GM12865 (cell line): ENCODE measurements at regions not wholly inside any gene's neighbourhood (a gene's known extent, or its start where the extent isn't known, plus 50 kb on each side); places are given as distances from the start of the nearest gene placed in this dataset.

Source experiments
- DNase-seq: peaks from one replicate; pipeline ENCODE4 v3.0.0; 2010; ENCODE audit warnings: low read depth
- H3K4me3 ChIP-seq: 2 replicates; pipeline ENCODE4 v1.5.1; 2011; ENCODE audit warnings: mild to moderate bottlenecking, low read depth, low read length, control low read depth
- CTCF ChIP-seq: IDR thresholded peaks from 2 replicates; pipeline ENCODE4 v1.5.1; 2011; ENCODE audit warnings: low read length, control low read depth, low read depth, inconsistent platforms; ENCODE audit not compliant: insufficient read depth; ENCODE audit errors: missing control alignments

GRCh38 chr7:27430105-27430504, 187.5 kb downstream of the EVX1 start:
- no peak for TF ChIP-seq CTCF
- no peak for DNase-seq
- no peak overlapping the region for H3K4me3 ChIP-seq

- no peak for TF ChIP-seq CTCF
- DNase-seq: no peak
- H3K4me3 ChIP-seq: no peak overlapping the region
These were observed 188.9 kb downstream of the EVX1 start for GRCh38 chr7:27431465-27431864.

GRCh38 chr7:27433581-27433980, 191.0 kb downstream of the EVX1 start:
- no peak overlapping the region for H3K4me3 ChIP-seq
- no peak for DNase-seq
- no peak for TF ChIP-seq CTCF

GRCh38 chr7:27434756-27435400, 192.3 kb downstream of the EVX1 start:
- no peak for DNase-seq
- H3K4me3 ChIP-seq: no peak overlapping the region
- TF ChIP-seq CTCF: no peak

- no peak for DNase-seq
- no peak for TF ChIP-seq CTCF
- H3K4me3 ChIP-seq: no peak overlapping the region
These were observed 192.9 kb downstream of the EVX1 start for GRCh38 chr7:27435461-27435860.

GRCh38 chr7:27438881-27439589, 196.4 kb downstream of the EVX1 start:
- DNase-seq: no peak
- no peak overlapping the region for H3K4me3 ChIP-seq
- no peak for TF ChIP-seq CTCF
